LNCaP clone FGC (cell line): ENCODE measurements at regions not wholly inside any gene's neighbourhood (a gene's known extent, or its start where the extent isn't known, plus 50 kb on each side); places are given as distances from the start of the nearest gene placed in this dataset.
"Not testable (repeated sequence)": the region's sequence is repeated elsewhere in the genome, so short reads cannot be mapped to it uniquely, and the experiment has no call there.

ENCODE experiments used
- DNase-seq: peaks from one replicate; pipeline ENCODE4 v3.0.0-alpha.2; 2011; ENCODE audit warnings: low read depth
- H3K4me3 ChIP-seq: 2 replicates; pipeline ENCODE4 v1.5.1; 2011; ENCODE audit warnings: mild to moderate bottlenecking, low read depth, low read length, control low read depth
- CTCF ChIP-seq: IDR thresholded peaks from 2 replicates; pipeline ENCODE4 v1.5.1; 2012; ENCODE audit warnings: mild to moderate bottlenecking; ENCODE audit not compliant: control insufficient read depth, insufficient read depth; ENCODE audit errors: extremely low read depth

DNA sequence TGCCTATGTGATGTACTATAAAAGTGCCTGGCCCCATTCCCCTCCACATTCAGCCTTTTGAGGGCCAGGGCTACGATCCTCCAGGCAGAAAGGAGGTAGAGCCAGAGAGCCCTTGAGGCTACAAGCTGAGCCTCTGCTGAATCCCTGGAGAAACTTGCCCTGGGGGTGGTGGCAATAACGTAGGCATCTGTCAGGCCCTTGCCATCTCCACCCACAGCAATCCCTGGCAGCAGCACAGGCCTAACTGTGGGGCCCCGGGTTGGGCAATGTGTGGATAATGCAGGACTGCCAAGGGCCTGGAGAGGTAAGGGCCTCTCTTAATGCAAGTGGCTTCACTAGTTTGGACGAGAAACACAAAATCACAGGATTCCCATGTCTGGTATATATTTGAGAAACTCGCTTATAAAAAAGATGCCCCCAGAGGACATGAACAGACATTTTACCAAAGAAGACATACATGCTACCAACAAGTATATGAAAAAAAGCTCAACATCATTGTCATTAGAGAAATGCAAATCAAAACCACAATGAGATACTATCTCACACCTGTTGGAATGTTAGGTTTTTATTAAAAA is 99.0 kb downstream of the QRSL1 start:
- TF ChIP-seq CTCF: no peak
- H3K4me3 ChIP-seq: no peak overlapping the region
- no peak for DNase-seq

GRCh38 chr6:106727480-106728149 is 98.2 kb downstream of the QRSL1 start:
- no peak for DNase-seq
- no peak for TF ChIP-seq CTCF
- no peak overlapping the region for H3K4me3 ChIP-seq

DNA sequence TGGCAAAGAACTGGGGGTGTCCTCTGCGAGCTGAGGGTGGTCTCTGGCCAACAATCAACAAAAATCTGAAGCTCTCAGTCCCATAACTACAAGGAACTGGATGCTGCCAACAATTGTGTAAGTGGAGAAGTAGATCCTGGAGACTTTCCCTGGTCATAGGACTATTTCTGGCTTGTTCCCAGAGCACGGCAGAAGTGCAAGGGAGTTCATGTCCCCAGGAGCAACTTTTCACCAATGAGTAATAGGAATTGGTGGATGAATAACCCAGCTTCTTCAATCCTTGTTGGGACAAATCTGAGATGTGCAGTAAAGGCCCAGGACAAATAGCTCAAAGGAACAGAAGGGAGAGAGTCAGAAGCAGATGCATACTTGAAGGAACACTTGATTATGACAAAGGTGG is 95.5 kb downstream of the QRSL1 start:
- DNase-seq: no peak
- no peak for TF ChIP-seq CTCF
- no peak overlapping the region for H3K4me3 ChIP-seq

DNA sequence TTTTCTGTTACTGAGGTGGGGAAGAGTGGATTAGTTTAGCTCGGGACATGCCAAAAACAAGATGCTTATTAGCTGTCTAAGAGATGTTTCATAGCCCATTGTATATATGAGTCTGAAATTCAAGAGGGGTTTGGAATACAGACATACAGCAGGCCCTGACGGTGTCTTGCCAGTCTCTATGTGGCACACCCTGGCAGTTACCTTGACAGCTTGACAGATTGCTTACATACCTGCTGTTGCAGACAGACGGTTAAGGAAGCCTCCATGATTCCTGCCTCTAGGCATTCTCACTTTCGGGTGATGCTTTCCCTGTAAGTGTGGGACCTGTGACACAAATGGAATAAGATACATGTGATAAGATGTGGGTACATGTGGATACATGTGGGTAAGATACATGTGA is 95.0 kb downstream of the QRSL1 start:
- H3K4me3 ChIP-seq: no peak overlapping the region
- no peak for DNase-seq
- TF ChIP-seq CTCF: no peak

DNA sequence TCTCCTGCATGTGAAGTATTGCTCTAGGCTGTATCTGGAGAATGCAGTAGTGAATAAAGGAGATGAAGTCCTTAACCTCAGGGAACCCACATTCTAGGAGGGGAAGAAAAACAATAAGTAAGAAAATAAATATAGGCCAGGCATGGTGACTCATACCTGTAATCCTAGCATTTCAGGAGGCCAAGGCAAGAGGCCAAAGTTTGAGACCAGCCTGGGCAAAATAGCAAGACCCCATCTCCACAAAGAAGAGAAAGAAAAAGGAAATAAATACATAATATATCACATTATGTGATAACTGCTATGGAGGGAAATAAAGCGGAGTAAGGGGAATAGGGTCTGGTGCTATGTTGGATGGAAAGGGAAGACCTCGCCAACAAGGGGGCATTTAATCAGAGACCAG is 94.0 kb downstream of the QRSL1 start:
- not testable (repeated sequence) for H3K4me3 ChIP-seq

DNA sequence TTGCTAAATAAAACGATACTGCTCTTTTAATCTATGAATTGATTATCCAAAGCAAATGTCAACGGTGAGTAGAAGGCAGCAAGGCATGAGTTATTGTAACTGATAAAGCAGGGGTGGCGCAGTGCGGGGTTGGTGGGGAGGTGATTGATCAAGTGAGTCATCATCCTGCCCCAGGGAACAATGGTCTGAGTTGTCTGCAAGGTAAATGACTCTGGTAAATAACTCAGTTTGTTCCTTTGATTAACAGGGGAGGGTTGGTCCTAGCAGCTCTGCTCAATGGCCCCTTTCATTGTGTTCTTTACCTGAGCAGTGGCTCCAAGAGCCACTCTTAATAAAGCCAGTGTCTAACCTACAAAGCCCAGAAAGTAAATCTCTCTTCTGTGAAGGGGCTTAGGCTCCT is 91.8 kb downstream of the QRSL1 start:
- not testable (repeated sequence) for H3K4me3 ChIP-seq, DNase-seq

More for the DNA sequence above, 94.0 kb downstream of the QRSL1 start:
- not testable (repeated sequence) for DNase-seq
